MG63 (cell line): ENCODE measurements at regions not wholly inside any gene's neighbourhood (a gene's known extent, or its start where the extent isn't known, plus 50 kb on each side); places are given as distances from the start of the nearest gene placed in this dataset.

Experiments used
- DNase-seq: peaks from one replicate; pipeline ENCODE4 v3.0.0-alpha.2; 2020
- H3K27me3 ChIP-seq: fragments of 250-450 bp; sonication (Bioruptor Pico); 2 replicates; pipeline ENCODE4 v1.5.1; 2020; ENCODE audit warnings: mild to moderate bottlenecking, moderate library complexity
- H3K36me3 ChIP-seq: fragments of 250-450 bp; sonication (Bioruptor Pico); 2 replicates; pipeline ENCODE4 v1.5.1; 2020; ENCODE audit warnings: mild to moderate bottlenecking, moderate library complexity
- H3K4me3 ChIP-seq: fragments of 250-450 bp; sonication (Bioruptor Pico); 2 replicates; pipeline ENCODE4 v1.5.1; 2020; ENCODE audit warnings: mild to moderate bottlenecking, moderate library complexity
- H3K9me3 ChIP-seq: fragments of 250-450 bp; sonication (Bioruptor Pico); 2 replicates; pipeline ENCODE4 v1.5.1; 2020; ENCODE audit warnings: mild to moderate bottlenecking, moderate library complexity

DNA sequence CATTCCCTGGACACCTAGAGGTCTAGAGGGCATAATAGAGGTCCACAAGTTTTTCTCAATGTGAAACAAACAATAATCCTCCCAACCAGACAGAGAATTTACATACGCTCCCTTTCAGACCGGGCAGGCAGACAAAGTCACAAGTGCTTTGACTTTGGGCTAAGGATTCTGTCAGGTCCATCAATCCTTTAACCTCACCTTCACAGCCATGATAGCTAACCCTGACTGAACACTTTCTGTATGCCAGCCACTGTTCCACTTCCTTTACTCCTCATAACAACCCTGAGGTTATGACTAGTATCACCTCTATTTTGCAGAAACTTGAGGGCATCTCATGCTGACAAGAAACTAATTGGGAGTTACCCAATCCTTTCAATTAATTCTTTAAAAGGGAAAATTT is 118.8 kb upstream of the AFF2 start:
- H3K4me3 ChIP-seq = no peak overlapping the region
- DNase-seq = no peak

DNA sequence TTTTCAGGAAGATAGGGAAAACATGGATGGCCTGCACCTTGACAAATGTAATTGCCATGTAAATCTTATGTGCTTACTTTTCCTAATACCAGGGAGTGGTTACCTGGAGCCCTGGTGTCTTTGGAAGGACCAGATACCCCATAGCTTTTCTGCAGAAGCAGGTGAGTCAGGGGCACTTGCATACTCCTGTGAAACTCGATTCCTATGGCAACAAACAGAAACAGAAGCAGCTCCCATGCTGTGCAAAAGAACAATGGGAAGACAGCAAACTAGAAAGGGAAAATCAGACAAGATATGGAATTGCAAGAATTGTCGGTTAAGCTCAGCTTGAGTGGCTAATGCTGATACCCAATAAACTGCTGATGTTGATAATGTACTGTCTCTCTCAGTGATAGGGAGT is 117.4 kb upstream of the AFF2 start:
- DNase-seq = no peak
- Histone ChIP-seq H3K9me3 (no peaks in the 10 kb centered on the region), H3K27me3 (no peaks in the 10 kb centered on the region), H3K36me3 (no peaks in the 10 kb centered on the region), H3K4me3 (no peak overlapping the region)

More for the DNA sequence above, 118.8 kb upstream of the AFF2 start:
- Histone ChIP-seq H3K36me3 (no peaks in the 10 kb centered on the region), H3K27me3 (no peaks in the 10 kb centered on the region), H3K9me3 (no peaks in the 10 kb centered on the region)

- Histone ChIP-seq H3K27me3 (no peaks in the 10 kb centered on the region), H3K9me3 (no peaks in the 10 kb centered on the region), H3K4me3 (no peak overlapping the region), H3K36me3 (no peaks in the 10 kb centered on the region)
- no peak for DNase-seq
Observed at GRCh38 chrX:148385471-148385870, 114.9 kb upstream of the AFF2 start.

DNA sequence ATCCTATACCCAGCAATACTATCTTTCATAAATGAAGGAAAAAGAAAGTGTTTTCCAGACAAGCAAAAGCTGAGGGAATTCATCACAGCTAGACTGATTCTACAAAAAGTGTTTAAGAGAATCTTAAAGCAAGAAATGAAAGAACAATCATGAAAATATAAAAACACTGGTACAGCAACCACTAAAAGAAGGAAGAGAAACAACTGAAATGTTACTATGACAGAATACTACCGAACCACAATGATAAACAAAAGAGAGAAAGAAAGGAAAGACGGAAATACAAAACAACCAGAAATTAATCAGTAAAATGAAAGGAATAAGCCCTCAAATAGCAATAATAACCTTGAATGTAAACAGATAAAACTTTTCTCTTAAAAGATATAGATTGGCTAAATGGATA is 110.8 kb upstream of the AFF2 start:
- Histone ChIP-seq H3K27me3 (no peaks in the 10 kb centered on the region), H3K4me3 (no peak overlapping the region), H3K36me3 (no peaks in the 10 kb centered on the region), H3K9me3 (no peaks in the 10 kb centered on the region)
- no peak for DNase-seq

DNA sequence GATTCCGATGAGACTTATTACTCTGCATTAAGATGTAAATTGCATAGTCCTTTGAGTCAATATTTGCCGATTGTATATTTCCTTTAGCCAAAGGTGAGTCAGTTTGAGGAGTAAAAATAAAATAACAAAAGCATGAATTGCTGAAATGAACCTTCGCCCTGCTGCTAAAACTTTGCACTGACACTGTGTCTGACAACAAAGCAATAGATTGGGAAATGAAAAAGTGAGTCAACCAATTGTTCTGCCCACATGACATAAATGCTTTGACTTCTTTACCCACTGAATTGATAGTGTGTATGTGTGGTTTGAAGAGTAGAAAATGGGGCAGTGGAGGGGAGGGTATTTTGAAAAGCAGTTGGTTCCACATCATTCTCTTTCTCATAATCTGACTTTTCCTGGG is 88.4 kb upstream of the AFF2 start:
- DNase-seq = no peak
- no peak overlapping the region for H3K4me3 ChIP-seq
- H3K36me3 ChIP-seq = no peaks in the 10 kb centered on the region
- no peaks in the 10 kb centered on the region for H3K27me3 ChIP-seq
- H3K9me3 ChIP-seq = no peaks in the 10 kb centered on the region

DNA sequence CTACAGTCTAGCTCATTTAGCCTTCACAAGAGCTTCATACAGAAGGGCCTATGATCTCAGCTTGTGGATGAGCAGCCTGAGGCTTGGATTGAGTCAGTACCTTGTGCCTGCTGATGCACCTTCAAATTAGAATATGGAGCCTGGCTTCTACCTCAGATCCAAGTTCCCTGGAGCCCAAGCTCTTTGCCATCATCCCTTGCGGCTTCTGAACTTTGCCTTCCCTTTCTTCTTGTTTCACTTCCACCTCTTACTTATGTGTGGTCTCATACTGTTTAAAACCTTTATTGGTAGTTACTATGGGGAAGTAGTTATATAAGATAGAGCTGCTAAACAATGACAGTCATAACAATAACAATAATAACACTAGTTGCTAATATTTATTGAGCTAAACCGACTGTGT is 84.3 kb upstream of the AFF2 start:
- no peak for DNase-seq
- no peaks in the 10 kb centered on the region for H3K27me3 ChIP-seq
- H3K4me3 ChIP-seq = no peak overlapping the region

DNA sequence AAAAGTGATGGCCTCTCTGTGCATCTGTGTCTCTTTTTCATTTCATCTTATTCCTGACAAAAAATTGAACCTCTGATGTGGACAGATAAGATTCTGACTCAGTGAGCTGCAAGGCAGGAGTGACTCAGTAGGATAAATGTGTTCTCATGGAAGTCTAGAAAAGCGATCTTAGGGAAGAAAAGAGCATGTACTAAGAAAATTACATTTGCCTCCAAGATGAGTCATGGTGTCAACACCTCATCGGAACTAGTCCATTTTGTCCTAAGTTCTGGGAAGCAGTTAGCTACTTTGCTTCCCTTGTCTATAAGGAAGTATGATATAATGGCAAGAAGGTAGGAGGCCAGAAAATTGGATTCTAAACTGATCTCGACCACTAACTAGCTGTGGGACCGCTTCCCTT is 83.5 kb upstream of the AFF2 start:
- Histone ChIP-seq H3K9me3 (no peaks in the 10 kb centered on the region), H3K4me3 (no peak overlapping the region), H3K36me3 (no peaks in the 10 kb centered on the region), H3K27me3 (no peaks in the 10 kb centered on the region)
- DNase-seq = no peak

More for the DNA sequence above, 84.3 kb upstream of the AFF2 start:
- no peaks in the 10 kb centered on the region for H3K36me3 ChIP-seq
- no peaks in the 10 kb centered on the region for H3K9me3 ChIP-seq

- Histone ChIP-seq H3K9me3 (no peaks in the 10 kb centered on the region), H3K27me3 (no peaks in the 10 kb centered on the region), H3K4me3 (no peak overlapping the region), H3K36me3 (no peaks in the 10 kb centered on the region)
- DNase-seq = no peak
Observed at GRCh38 chrX:148417934-148418333, 82.5 kb upstream of the AFF2 start.

GRCh38 chrX:148422526-148422925 is 77.9 kb upstream of the AFF2 start:
- H3K4me3 ChIP-seq = no peak overlapping the region
- H3K9me3 ChIP-seq = no peaks in the 10 kb centered on the region
- no peaks in the 10 kb centered on the region for H3K36me3 ChIP-seq
- DNase-seq = no peak
- no peaks in the 10 kb centered on the region for H3K27me3 ChIP-seq

DNA sequence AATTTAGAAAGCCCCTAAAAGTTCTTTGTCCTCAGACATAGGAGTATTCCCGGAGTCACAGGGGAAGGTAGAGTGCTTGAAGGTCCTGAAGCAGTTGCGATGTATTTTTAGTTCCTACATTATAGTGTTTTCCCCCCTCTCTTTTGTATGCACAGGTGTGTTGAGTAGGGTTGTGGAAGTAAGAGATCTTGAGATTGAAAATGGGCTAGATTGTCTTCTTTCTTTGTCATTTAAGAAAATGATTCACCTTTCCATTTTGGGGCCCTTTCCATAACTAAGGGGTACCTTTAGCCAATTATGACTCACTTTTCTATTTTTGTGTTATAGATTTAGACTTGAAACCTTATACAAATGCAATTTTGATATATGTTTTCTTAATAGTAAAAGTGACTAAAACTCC is 75.8 kb upstream of the AFF2 start:
- Histone ChIP-seq H3K9me3 (no peaks in the 10 kb centered on the region), H3K4me3 (no peak overlapping the region), H3K27me3 (no peaks in the 10 kb centered on the region), H3K36me3 (no peaks in the 10 kb centered on the region)
- DNase-seq = no peak

GRCh38 chrX:148426467-148426866 is 74.0 kb upstream of the AFF2 start:
- Histone ChIP-seq H3K9me3 (no peaks in the 10 kb centered on the region), H3K4me3 (no peak overlapping the region), H3K36me3 (no peaks in the 10 kb centered on the region), H3K27me3 (no peaks in the 10 kb centered on the region)
- no peak for DNase-seq

DNA sequence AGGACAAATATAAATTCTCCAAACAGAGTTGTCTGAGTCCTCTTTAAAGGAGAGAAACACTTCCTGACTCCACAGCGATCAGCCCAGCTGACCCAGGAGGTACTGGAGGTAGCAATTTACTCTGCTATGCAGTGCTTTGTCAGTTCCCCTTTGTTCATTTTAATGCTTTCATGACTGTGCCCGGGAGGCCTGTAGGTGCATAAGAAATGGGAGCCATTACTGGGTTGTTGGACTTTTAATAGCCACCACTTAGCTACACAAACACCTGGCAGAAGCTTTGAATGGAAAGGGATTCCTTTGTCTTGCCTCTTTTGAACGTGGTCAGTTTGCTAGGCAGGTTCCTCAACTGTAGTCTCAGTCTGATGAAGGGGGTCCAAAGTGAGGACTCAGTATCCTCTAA is 59.0 kb upstream of the AFF2 start:
- Histone ChIP-seq H3K27me3 (no peaks in the 10 kb centered on the region), H3K36me3 (no peaks in the 10 kb centered on the region), H3K4me3 (no peak overlapping the region), H3K9me3 (no peaks in the 10 kb centered on the region)
- DNase-seq = no peak

- Histone ChIP-seq H3K36me3 (no peaks in the 10 kb centered on the region), H3K9me3 (no peaks in the 10 kb centered on the region), H3K27me3 (no peaks in the 10 kb centered on the region), H3K4me3 (no peak overlapping the region)
- DNase-seq = no peak
Observed at GRCh38 chrX:148443216-148443615, 57.2 kb upstream of the AFF2 start.

- H3K4me3 ChIP-seq = no peak overlapping the region
- H3K27me3 ChIP-seq = no peaks in the 10 kb centered on the region
- H3K36me3 ChIP-seq = no peaks in the 10 kb centered on the region
- no peaks in the 10 kb centered on the region for H3K9me3 ChIP-seq
- no peak for DNase-seq
Observed at GRCh38 chrX:148448686-148449085, 51.7 kb upstream of the AFF2 start.
